HL-60 (cell line): ENCODE measurements at regions not wholly inside any gene's neighbourhood (a gene's known extent, or its start where the extent isn't known, plus 50 kb on each side); places are given as distances from the start of the nearest gene placed in this dataset.
"Not testable (repeated sequence)": the region's sequence is repeated elsewhere in the genome, so short reads cannot be mapped to it uniquely, and the experiment has no call there.

Source experiments
- DNase-seq, 2 experiments: peaks; one replicate each; pipeline ENCODE4 v3.0.0-alpha.2; 2010 to 2020; ENCODE audit warnings: low read depth in 1 of 2, low spot score in 1 of 2
- H3K27ac ChIP-seq: fragments of 250-450 bp; sonication (Bioruptor Pico); replicated peaks from 2 replicates; pipeline ENCODE4 v1.5.1; 2020; ENCODE audit warnings: mild to moderate bottlenecking, moderate library complexity
- H3K27me3 ChIP-seq: fragments of 250-450 bp; sonication (Bioruptor Pico); 2 replicates; pipeline ENCODE4 v1.5.1; 2021; ENCODE audit warnings: mild to moderate bottlenecking, moderate library complexity; ENCODE audit not compliant: insufficient read depth, poor library complexity, severe bottlenecking
- H3K4me3 ChIP-seq: replicated peaks from 2 replicates; pipeline ENCODE4 v1.5.1; 2011; ENCODE audit warnings: mild to moderate bottlenecking, control low read depth, low read length; ENCODE audit not compliant: insufficient read depth
- CTCF ChIP-seq: IDR thresholded peaks from one replicate; pipeline ENCODE4 v1.5.1; 2011; ENCODE audit warnings: low read length, control low read depth, inconsistent platforms; ENCODE audit not compliant: insufficient read depth
- GABPA ChIP-seq: IDR thresholded peaks from 2 replicates; pipeline ENCODE4 v1.6.1; 2012; ENCODE audit warnings: low read depth
- POLR2AphosphoS5 ChIP-seq: IDR thresholded peaks from 2 replicates; pipeline ENCODE4 v1.6.1; 2012; ENCODE audit warnings: low read depth
- REST ChIP-seq: IDR thresholded peaks from 2 replicates; pipeline ENCODE4 v1.6.1; 2012; ENCODE audit warnings: low read depth; ENCODE audit not compliant: insufficient replicate concordance
- SPI1 ChIP-seq: IDR thresholded peaks from 2 replicates; pipeline ENCODE4 v1.6.1; 2012; ENCODE audit warnings: low read depth, mild to moderate bottlenecking, borderline replicate concordance

- no peaks in the 10 kb centered on the region for H3K27me3 ChIP-seq
- TF ChIP-seq POLR2AphosphoS5 (no peak), CTCF (no peak), REST (no peak), GABPA (no peak), SPI1 (no peak)
- no peak for DNase-seq
- H3K4me3 ChIP-seq = no peak overlapping the region
- no peak overlapping the region for H3K27ac ChIP-seq
Observed at GRCh38 chr13:56752636-56753035, 388.1 kb upstream of the PRR20A start.

- TF ChIP-seq GABPA (no peak), POLR2AphosphoS5 (no peak), SPI1 (no peak), CTCF (no peak), REST (no peak)
- H3K27me3 ChIP-seq = no peaks in the 10 kb centered on the region
- H3K27ac ChIP-seq = no peak overlapping the region
- no peak overlapping the region for H3K4me3 ChIP-seq
- no peak for DNase-seq
Observed at GRCh38 chr13:56755181-56755935, 385.4 kb upstream of the PRR20A start.

- not testable (repeated sequence) for DNase-seq, H3K27ac ChIP-seq, H3K4me3 ChIP-seq, H3K27me3 ChIP-seq
Observed at GRCh38 chr13:56763333-56763732, 377.4 kb upstream of the PRR20A start.

GRCh38 chr13:56773148-56773547 is 367.6 kb upstream of the PRR20A start:
- Histone ChIP-seq H3K27ac (no peak overlapping the region), H3K27me3 (no peaks in the 10 kb centered on the region), H3K4me3 (no peak overlapping the region)
- no peak for DNase-seq
- TF ChIP-seq GABPA = no peak
- no peak for TF ChIP-seq SPI1
- no peak for TF ChIP-seq REST
- TF ChIP-seq POLR2AphosphoS5 = no peak
- TF ChIP-seq CTCF = no peak
